ENCODE measurements at regions not wholly inside any gene's neighbourhood (a gene's known extent, or its start where the extent isn't known, plus 50 kb on each side); places are given as distances from the start of the nearest gene placed in this dataset.
A peak's percentile ranks its signal among the peaks of the same experiment; 100 is the strongest.
"Not testable (repeated sequence)": the region's sequence is repeated elsewhere in the genome, so short reads cannot be mapped to it uniquely, and the experiment has no call there.

- intact Hi-C loops (cut with micrococcal nuclease), result no loop called here
- ATAC-seq, result no peak
- no peak for DNase-seq
Observed at GRCh38 chr1:244154872-244155531, 103.9 kb downstream of the ZBTB18 start.

DNA sequence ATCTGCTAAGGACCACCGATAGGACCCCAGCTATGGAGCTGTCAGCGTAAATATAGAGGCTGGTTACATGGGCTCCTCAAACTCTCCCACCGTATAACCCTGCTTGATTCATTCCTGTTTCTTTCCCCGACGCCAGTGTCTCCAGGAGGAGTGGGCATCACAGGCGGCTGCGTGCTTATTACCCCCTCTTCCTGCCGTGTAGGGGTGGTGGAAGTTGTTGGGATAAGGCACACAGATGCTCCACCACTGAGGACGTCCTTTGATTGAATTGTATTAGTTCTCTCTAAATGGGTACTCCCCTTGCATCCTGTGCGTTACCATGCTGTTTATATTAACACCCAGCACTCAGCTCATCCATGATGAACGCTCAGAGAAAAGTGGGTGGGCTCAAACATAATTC lies 104.6 kb downstream of the ZBTB18 start:
- no peak for DNase-seq
- intact Hi-C loops (cut with micrococcal nuclease), result no loop called here
- no peak for ATAC-seq

DNA sequence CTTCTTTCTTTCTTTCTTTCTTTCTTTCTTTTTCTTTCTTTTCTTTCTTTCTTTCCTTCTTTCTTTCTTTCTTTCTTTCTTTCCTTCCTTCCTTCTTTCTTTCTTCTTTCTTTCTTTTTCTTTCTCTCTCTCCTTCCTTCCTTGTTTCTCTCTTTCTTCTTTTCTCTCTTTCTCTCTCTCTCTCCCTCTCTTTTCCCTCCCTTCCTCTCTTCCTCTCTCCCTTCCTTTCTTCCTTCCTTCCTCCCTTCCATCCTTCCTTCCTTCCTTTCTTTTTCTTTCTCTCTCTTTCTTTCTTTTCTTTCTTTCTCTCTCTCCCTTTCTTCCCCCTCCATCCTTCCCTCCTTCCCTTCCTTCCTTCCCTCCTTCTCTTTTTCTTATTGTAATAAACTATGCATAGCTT lies 105.5 kb downstream of the ZBTB18 start:
- intact Hi-C loops (cut with micrococcal nuclease); DNase-seq; ATAC-seq: not testable (repeated sequence)

- intact Hi-C loops (cut with micrococcal nuclease), result no loop called here
- ATAC-seq, result no peak
- no peak for DNase-seq
Observed at GRCh38 chr1:244157731-244158438, 106.8 kb downstream of the ZBTB18 start.

GRCh38 chr1:244159646-244160045 lies 108.6 kb downstream of the ZBTB18 start:
- ATAC-seq (no peak), DNase-seq (no peak)
- intact Hi-C loops (cut with micrococcal nuclease), result no loop called here

DNA sequence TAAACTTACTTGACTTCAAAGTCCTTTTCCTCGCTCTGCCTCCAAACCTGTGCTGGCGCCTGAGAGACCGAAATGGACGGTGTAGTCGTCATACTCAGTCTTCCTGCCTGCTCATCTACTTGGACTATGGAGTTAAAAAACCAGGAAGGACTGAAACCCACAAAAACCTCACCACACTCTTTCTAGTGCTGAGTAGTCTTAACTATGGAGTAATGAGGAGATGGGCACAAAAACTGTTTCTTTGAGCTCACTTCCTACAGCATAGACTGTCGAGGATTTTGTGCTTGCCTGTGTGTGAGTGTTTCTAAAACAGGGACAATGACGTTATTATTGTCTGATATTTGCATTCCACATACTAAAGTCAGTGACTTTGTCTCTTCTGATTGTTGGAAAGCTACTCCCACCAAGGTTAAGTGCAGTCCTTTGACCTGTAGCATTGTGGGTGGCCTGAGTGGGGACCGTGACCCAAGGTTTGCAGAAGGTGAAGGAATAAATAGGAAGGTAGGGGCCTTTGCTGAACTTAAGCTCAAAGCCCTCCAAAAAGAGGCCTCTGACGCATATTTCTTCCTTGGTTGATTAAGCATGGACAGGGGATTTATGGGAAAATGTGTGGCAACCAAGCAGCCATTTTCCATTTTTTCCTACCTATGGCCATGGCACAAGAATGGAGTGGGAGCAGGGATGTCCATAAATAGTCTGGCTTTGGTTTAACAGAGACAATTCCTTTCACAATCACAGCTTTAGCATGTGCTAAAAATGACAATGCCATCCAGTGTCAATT lies 109.6 kb downstream of the ZBTB18 start:
- ATAC-seq (no peak), DNase-seq (no peak)
- intact Hi-C loops (cut with micrococcal nuclease), result no loop called here

GRCh38 chr1:244161236-244161510 lies 110.1 kb downstream of the ZBTB18 start:
- DNase-seq, result no peak
- no peak for ATAC-seq
- intact Hi-C loops (cut with micrococcal nuclease), result no loop called here

GRCh38 chr1:244162786-244163530 lies 111.9 kb downstream of the ZBTB18 start:
- intact Hi-C loops (cut with micrococcal nuclease), result no loop called here
- ATAC-seq, result no peak
- no peak for DNase-seq

- intact Hi-C loops (cut with micrococcal nuclease), result no loop called here
- ATAC-seq (peak; percentile 90), DNase-seq (peak; percentile 32)
Observed at GRCh38 chr1:244163861-244164510, 112.9 kb downstream of the ZBTB18 start.

- ATAC-seq (no peak), DNase-seq (no peak)
- intact Hi-C loops (cut with micrococcal nuclease), result no loop called here
Observed at GRCh38 chr1:244164511-244164890, 113.4 kb downstream of the ZBTB18 start.

- DNase-seq, result no peak
- ATAC-seq, result no peak
- intact Hi-C loops (cut with micrococcal nuclease), result no loop called here
Observed at GRCh38 chr1:244165021-244165420, 113.9 kb downstream of the ZBTB18 start.

DNA sequence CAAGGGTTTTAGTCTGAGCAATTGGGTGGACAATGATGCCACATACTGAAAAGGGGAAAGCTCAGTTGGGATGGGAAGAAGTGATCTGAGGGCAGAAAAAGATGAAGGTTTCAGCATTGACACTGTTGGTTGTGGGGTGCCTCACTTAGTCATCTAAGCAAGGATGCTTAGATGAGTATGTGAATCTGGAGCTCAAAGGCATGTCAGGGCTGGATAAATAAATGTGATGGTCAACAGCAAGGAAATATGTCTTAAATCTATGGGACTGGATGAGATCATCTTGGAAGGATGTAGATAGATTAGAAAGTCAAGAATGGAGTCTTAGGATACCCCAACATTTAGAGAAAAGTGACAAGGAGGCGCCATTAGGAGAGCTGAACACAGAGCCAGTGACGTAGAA lies 114.6 kb downstream of the ZBTB18 start:
- intact Hi-C loops (cut with micrococcal nuclease), result no loop called here
- ATAC-seq (no peak), DNase-seq (no peak)

GRCh38 chr1:244171241-244171985 lies 120.3 kb downstream of the ZBTB18 start:
- ATAC-seq (no peak), DNase-seq (no peak)
- intact Hi-C loops (cut with micrococcal nuclease), result no loop called here

DNA sequence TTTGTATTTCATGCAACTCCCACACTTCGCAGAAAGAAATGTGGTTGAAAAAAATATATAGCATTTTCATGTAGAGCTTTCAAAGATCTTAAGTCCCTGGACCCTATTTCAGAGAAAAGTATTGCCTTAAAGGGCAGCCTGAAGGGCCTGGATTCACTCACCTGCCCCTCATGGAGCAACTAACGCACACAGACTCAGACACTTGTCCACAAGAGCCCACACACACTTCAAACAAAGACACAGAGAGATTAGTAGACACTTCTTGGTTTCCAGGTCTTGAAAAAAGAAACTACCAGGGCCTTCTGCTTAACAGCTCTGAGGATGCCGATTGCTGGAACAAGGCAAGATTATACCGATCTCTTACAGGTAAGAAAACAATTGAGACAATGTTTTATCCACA lies 122.2 kb downstream of the ZBTB18 start:
- no peak for ATAC-seq
- DNase-seq, result no peak
- intact Hi-C loops (cut with micrococcal nuclease), result no loop called here

- ATAC-seq, result no peak
- DNase-seq, result no peak
- intact Hi-C loops (cut with micrococcal nuclease), result no loop called here
Observed at GRCh38 chr1:244173769-244174168, 122.7 kb downstream of the ZBTB18 start.

DNA sequence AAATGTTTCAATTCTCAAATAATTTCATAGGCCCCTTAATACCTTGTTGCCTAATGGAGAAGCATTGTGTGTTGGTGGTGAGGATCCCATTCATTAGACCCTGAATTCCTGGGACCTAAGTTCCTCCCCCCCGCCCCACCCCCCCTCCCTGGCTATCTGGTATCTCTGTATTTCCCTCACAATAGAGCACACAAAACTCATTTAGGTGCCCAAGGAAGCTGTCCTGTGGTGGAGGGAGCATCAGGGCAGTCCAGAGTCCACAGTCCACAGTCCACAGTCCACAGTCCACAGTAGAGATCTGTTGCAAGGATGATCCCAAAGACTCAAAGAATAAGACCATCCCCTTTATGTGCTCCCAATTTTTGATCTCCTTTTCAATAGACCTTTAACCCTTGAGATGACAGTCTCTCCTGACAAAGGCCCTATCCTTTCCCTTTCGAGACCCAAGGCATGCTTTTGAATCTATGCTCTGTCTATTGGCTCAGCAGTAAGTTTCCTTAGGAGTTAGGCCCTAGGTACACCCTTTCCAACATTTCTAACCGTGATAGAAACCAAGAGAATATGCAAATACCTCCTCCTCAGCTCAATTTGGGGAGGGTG lies 123.9 kb downstream of the ZBTB18 start:
- ATAC-seq (no peak), DNase-seq (no peak)
- intact Hi-C loops (cut with micrococcal nuclease), result no loop called here

GRCh38 chr1:244176201-244176600 lies 125.1 kb downstream of the ZBTB18 start:
- intact Hi-C loops (cut with micrococcal nuclease), result no loop called here
- DNase-seq, result no peak
- ATAC-seq, result no peak

DNA sequence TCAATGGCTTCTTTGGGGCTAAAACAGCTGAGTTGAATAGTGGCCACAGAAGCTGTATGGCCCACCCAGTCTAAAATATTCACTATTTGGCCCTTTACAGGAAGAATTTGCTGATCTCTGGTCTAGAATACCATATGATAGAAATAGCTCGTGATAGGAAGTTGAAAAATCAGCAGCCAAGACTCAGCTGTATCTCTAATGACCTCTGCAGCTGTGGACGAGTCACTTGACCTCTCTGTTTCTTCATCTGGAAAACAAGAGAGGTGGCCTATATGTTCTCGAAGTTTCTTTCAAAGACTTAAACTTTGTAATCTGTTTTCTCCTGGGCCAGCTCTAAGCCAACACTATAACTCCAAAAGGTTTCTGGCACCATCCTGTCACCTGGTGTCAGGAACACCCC lies 129.2 kb downstream of the ZBTB18 start:
- ATAC-seq (no peak), DNase-seq (no peak)
- intact Hi-C loops (cut with micrococcal nuclease), result loop anchor here (5.0 kb wide), 1 partner anchor 843 kb away; no protein-coding TSS in a partner anchor
